Astrocyte (in vitro differentiated cells and primary cell): ENCODE measurements at regions not wholly inside any gene's neighbourhood (a gene's known extent, or its start where the extent isn't known, plus 50 kb on each side); places are given as distances from the start of the nearest gene placed in this dataset.

Experiments
- EZH2 ChIP-seq: IDR thresholded peaks from 2 replicates; pipeline ENCODE4 v1.6.1; 2012; ENCODE audit warnings: mild to moderate bottlenecking, low read length, inconsistent platforms; ENCODE audit not compliant: insufficient read depth
- TF ChIP-seq, protein P1 (sequence below): IDR thresholded peaks from 2 replicates; pipeline ENCODE4 v1.5.1; 2011; ENCODE audit warnings: low read depth, mild to moderate bottlenecking, inconsistent platforms, low read length, moderate library complexity; ENCODE audit not compliant: insufficient read depth

DNA sequence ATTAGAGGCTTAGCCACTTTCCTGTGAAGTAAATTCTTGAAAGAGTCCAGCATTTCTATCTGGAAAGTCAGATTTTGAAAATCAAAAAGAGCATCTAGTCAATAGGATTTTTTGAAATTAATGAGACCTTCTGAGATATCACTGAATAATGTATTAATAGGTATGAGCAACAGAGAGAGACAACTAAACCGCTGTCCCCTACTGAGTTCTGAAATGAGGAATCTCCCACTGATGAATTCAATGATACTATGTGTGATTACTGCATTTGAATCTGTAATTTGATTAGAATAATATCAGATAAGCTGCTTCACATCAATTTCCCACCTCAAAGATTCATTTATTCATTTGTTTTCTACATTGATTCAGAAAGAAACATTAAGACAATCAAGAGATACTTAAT is 252.8 kb downstream of the TMX3 start:
- TF ChIP-seq, protein P1, sequence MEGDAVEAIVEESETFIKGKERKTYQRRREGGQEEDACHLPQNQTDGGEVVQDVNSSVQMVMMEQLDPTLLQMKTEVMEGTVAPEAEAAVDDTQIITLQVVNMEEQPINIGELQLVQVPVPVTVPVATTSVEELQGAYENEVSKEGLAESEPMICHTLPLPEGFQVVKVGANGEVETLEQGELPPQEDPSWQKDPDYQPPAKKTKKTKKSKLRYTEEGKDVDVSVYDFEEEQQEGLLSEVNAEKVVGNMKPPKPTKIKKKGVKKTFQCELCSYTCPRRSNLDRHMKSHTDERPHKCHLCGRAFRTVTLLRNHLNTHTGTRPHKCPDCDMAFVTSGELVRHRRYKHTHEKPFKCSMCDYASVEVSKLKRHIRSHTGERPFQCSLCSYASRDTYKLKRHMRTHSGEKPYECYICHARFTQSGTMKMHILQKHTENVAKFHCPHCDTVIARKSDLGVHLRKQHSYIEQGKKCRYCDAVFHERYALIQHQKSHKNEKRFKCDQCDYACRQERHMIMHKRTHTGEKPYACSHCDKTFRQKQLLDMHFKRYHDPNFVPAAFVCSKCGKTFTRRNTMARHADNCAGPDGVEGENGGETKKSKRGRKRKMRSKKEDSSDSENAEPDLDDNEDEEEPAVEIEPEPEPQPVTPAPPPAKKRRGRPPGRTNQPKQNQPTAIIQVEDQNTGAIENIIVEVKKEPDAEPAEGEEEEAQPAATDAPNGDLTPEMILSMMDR, result no peak
- no peak for TF ChIP-seq EZH2
